H9 (cell line): ENCODE measurements at regions not wholly inside any gene's neighbourhood (a gene's known extent, or its start where the extent isn't known, plus 50 kb on each side); places are given as distances from the start of the nearest gene placed in this dataset.

Source experiments
- DNase-seq: peaks from one replicate; pipeline ENCODE4 v3.0.0-alpha.2; 2017
- H2AFZ ChIP-seq: one replicate; pipeline ENCODE4 v1.6.1; 2013; ENCODE audit warnings: mild to moderate bottlenecking, low read length, control low read depth, moderate library complexity
- H2AK5ac ChIP-seq: 2 replicates; pipeline ENCODE4 v1.6.1; 2013; ENCODE audit warnings: low read length, control low read depth, mixed read lengths; ENCODE audit not compliant: insufficient read length
- H2BK120ac ChIP-seq: one replicate; pipeline ENCODE4 v1.6.1; 2013; ENCODE audit warnings: low read depth, mild to moderate bottlenecking, low read length, control low read depth, inconsistent platforms; ENCODE audit not compliant: poor library complexity, severe bottlenecking
- H2BK12ac ChIP-seq: 2 replicates; pipeline ENCODE4 v1.6.1; 2013; ENCODE audit warnings: low read length, control low read depth, mixed read lengths, low read depth; ENCODE audit not compliant: insufficient read length
- H2BK15ac ChIP-seq: 2 replicates; pipeline ENCODE4 v1.6.1; 2013; ENCODE audit warnings: low read depth, low read length, control low read depth
- H2BK20ac ChIP-seq: one replicate; pipeline ENCODE4 v1.6.1; 2013; ENCODE audit warnings: low read depth, mild to moderate bottlenecking, low read length, control low read depth, inconsistent platforms; ENCODE audit not compliant: poor library complexity, severe bottlenecking
- H2BK5ac ChIP-seq: 2 replicates; pipeline ENCODE4 v1.6.1; 2013; ENCODE audit warnings: low read length, control low read depth, mixed read lengths; ENCODE audit not compliant: insufficient read length
- H3K14ac ChIP-seq: 2 replicates; pipeline ENCODE4 v1.6.1; 2013; ENCODE audit warnings: low read length, control low read depth; ENCODE audit not compliant: insufficient read depth
- H3K18ac ChIP-seq: 2 replicates; pipeline ENCODE4 v1.6.1; 2013; ENCODE audit warnings: low read depth, mild to moderate bottlenecking, mixed read lengths, low read length, control low read depth; ENCODE audit not compliant: insufficient read length
- H3K23ac ChIP-seq: 2 replicates; pipeline ENCODE4 v1.6.1; 2013; ENCODE audit warnings: low read length, control low read depth, mixed read lengths, low read depth; ENCODE audit not compliant: insufficient read length
- H3K23me2 ChIP-seq: 2 replicates; pipeline ENCODE4 v1.6.1; 2013; ENCODE audit warnings: low read depth, mild to moderate bottlenecking, mixed read lengths, low read length, control low read depth; ENCODE audit not compliant: insufficient read length, poor library complexity, severe bottlenecking
- H3K27ac ChIP-seq: 2 replicates; pipeline ENCODE4 v1.5.1; 2013; ENCODE audit warnings: low read length, control low read depth, mixed read lengths, low read depth; ENCODE audit not compliant: insufficient read length
- H3K27me3 ChIP-seq: 2 replicates; pipeline ENCODE4 v1.6.1; 2013; ENCODE audit warnings: low read length, control low read depth, inconsistent platforms; ENCODE audit not compliant: insufficient read depth
- H3K4ac ChIP-seq: 2 replicates; pipeline ENCODE4 v1.6.1; 2013; ENCODE audit warnings: low read depth, mild to moderate bottlenecking, control low read depth, inconsistent platforms, low read length, moderate library complexity
- H3K4me1 ChIP-seq: 2 replicates; pipeline ENCODE4 v1.6.1; 2013; ENCODE audit warnings: low read length, control low read depth, inconsistent platforms; ENCODE audit not compliant: insufficient read depth
- H3K4me2 ChIP-seq: 2 replicates; pipeline ENCODE4 v1.6.1; 2013; ENCODE audit warnings: low read length, control low read depth, mixed read lengths; ENCODE audit not compliant: insufficient read length, insufficient read depth
- H3K56ac ChIP-seq: 2 replicates; pipeline ENCODE4 v1.6.1; 2013; ENCODE audit warnings: low read depth, mild to moderate bottlenecking, mixed read lengths, low read length, control low read depth; ENCODE audit not compliant: insufficient read length
- H3K79me1 ChIP-seq: 2 replicates; pipeline ENCODE4 v1.6.1; 2013; ENCODE audit warnings: low read depth, mild to moderate bottlenecking, moderate library complexity, low read length, control low read depth, inconsistent platforms; ENCODE audit not compliant: insufficient read depth, poor library complexity, severe bottlenecking
- H3K79me2 ChIP-seq: 2 replicates; pipeline ENCODE4 v1.6.1; 2013; ENCODE audit warnings: low read length, control low read depth, inconsistent platforms; ENCODE audit not compliant: insufficient read depth
- H3K9ac ChIP-seq: 2 replicates; pipeline ENCODE4 v1.6.1; 2013; ENCODE audit warnings: low read length, control low read depth, mixed read lengths; ENCODE audit not compliant: insufficient read length; ENCODE audit errors: extremely low read depth
- H3K9me3 ChIP-seq: one replicate; pipeline ENCODE4 v1.6.1; 2013; ENCODE audit warnings: low read depth, low read length, inconsistent platforms; ENCODE audit not compliant: control insufficient read depth
- H3T11ph ChIP-seq: one replicate; pipeline ENCODE4 v1.6.1; 2013; ENCODE audit warnings: mild to moderate bottlenecking, low read length, control low read depth, inconsistent platforms
- H4K20me1 ChIP-seq: one replicate; pipeline ENCODE4 v1.6.1; 2013; ENCODE audit not compliant: control insufficient read depth, insufficient read length, insufficient read depth
- H4K5ac ChIP-seq: 2 replicates; pipeline ENCODE4 v1.6.1; 2013; ENCODE audit warnings: low read depth, mild to moderate bottlenecking, mixed read lengths, low read length, control low read depth; ENCODE audit not compliant: insufficient read length
- H4K8ac ChIP-seq: replicated peaks from 2 replicates; pipeline ENCODE4 v1.6.1; 2013; ENCODE audit warnings: low read length, control low read depth, mixed read lengths, low read depth; ENCODE audit not compliant: insufficient read length
- H4K91ac ChIP-seq: 2 replicates; pipeline ENCODE4 v1.6.1; 2013; ENCODE audit warnings: low read depth, mild to moderate bottlenecking, moderate library complexity, mixed read lengths, low read length, control low read depth; ENCODE audit not compliant: insufficient read length
- H3K27ac Mint-ChIP-seq, 3 experiments: 2 replicates in 2 of 3; 3 replicates in 1 of 3; pipeline ENCODE4 v1.8.0; 2020 to 2021; ENCODE audit warnings: mixed read lengths in 3 of 3, mild to moderate bottlenecking in 1 of 3, moderate library complexity in 1 of 3
- H3K27me3 Mint-ChIP-seq: 2 replicates; pipeline ENCODE4 v1.8.0; 2021; ENCODE audit warnings: low read depth, mild to moderate bottlenecking, moderate library complexity, mixed read lengths
- H3K36me3 Mint-ChIP-seq, 3 experiments: 2 replicates in 2 of 3; 3 replicates in 1 of 3; pipeline ENCODE4 v1.8.0; 2020 to 2021; ENCODE audit warnings: low read depth in 3 of 3, mixed read lengths in 3 of 3; ENCODE audit not compliant: insufficient read depth in 1 of 3
- H3K4me1 Mint-ChIP-seq, 2 experiments: 2 replicates each; pipeline ENCODE4 v1.8.0; 2020; ENCODE audit warnings: mixed read lengths in 2 of 2
- H3K4me3 Mint-ChIP-seq, 2 experiments: 2 replicates in 1 of 2; 3 replicates in 1 of 2; pipeline ENCODE4 v1.8.0; 2020 to 2021; ENCODE audit warnings: mild to moderate bottlenecking in 2 of 2, mixed read lengths in 2 of 2, moderate library complexity in 1 of 2
- H3K9me3 Mint-ChIP-seq, 2 experiments: 2 replicates in 1 of 2; 3 replicates in 1 of 2; pipeline ENCODE4 v1.8.0; 2020; ENCODE audit warnings: mild to moderate bottlenecking in 2 of 2, mixed read lengths in 2 of 2, moderate library complexity in 1 of 2
- CTCF ChIP-seq: fragments of 200-600 bp; sonication (generic); conservative IDR thresholded peaks from 3 replicates; pipeline ENCODE4 v1.8.0; 2021; ENCODE audit warnings: antibody characterized with exemption, mild to moderate bottlenecking

- Histone ChIP-seq H2BK12ac (no peak overlapping the region), H3K79me2 (no peaks in the 10 kb centered on the region), H2BK5ac (no peak overlapping the region), H4K20me1 (no peaks in the 10 kb centered on the region), H3K14ac (no peak overlapping the region), H3K9ac (no peak overlapping the region), H3K18ac (no peak overlapping the region), H3K27me3 (no peaks in the 10 kb centered on the region), H3K27ac (no peak overlapping the region), H3K9me3 (no peaks in the 10 kb centered on the region), H3T11ph (no peak overlapping the region), H3K4me2 (no peak overlapping the region), H3K4ac (no peak overlapping the region), H4K91ac (no peak overlapping the region), H3K23me2 (no peaks in the 10 kb centered on the region), H2BK120ac (no peak overlapping the region), H2AFZ (no peak overlapping the region), H3K4me1 (no peaks in the 10 kb centered on the region), H2BK15ac (no peak overlapping the region), H4K5ac (no peak overlapping the region), H2BK20ac (no peak overlapping the region), H2AK5ac (no peak overlapping the region), H3K79me1 (no peaks in the 10 kb centered on the region), H4K8ac (no peak overlapping the region), H3K56ac (no peak overlapping the region), H3K23ac (no peak overlapping the region)
- no peak for DNase-seq
- peaks cover 0 to 2% (median 0%) of the 10 kb centered on the region in 3 experiments; a peak in 1 of 7 replicates for H3K36me3 Mint-ChIP-seq
- no peak overlapping the region for H3K4me3 Mint-ChIP-seq
- H3K27me3 Mint-ChIP-seq, result no peaks in the 10 kb centered on the region
- TF ChIP-seq CTCF, result no peak
- peaks cover 8 to 11% of the 10 kb centered on the region in 2 experiments for H3K4me1 Mint-ChIP-seq
- no peaks in the 10 kb centered on the region for H3K9me3 Mint-ChIP-seq
- no peak overlapping the region for H3K27ac Mint-ChIP-seq
Observed at GRCh38 chr4:114509340-114509739, 89.3 kb upstream of the UGT8 start.
